Fibroblast of peridontal ligament (primary cell): ENCODE measurements at regions not wholly inside any gene's neighbourhood (a gene's known extent, or its start where the extent isn't known, plus 50 kb on each side); places are given as distances from the start of the nearest gene placed in this dataset.
"Not testable (repeated sequence)": the region's sequence is repeated elsewhere in the genome, so short reads cannot be mapped to it uniquely, and the experiment has no call there.

Experiments
- DNase-seq: peaks from one replicate; pipeline ENCODE4 v3.0.0-alpha.2; 2010; ENCODE audit errors: extremely low read depth

GRCh38 chr13:90447034-90447733, 900.3 kb upstream of the MIR17HG start:
- no peak for DNase-seq

- DNase-seq, result peak; percentile 9
These were observed 899.8 kb upstream of the MIR17HG start for GRCh38 chr13:90447734-90448101.

GRCh38 chr13:90448466-90449037, 898.9 kb upstream of the MIR17HG start:
- peak; percentile 10 for DNase-seq

- DNase-seq, result no peak
These were observed 894.1 kb upstream of the MIR17HG start for GRCh38 chr13:90453342-90453741.

GRCh38 chr13:90454002-90454636, 893.4 kb upstream of the MIR17HG start:
- DNase-seq, result no peak

GRCh38 chr13:90455067-90455466, 892.4 kb upstream of the MIR17HG start:
- DNase-seq, result no peak

- peak; percentile 17 for DNase-seq
These were observed 891.7 kb upstream of the MIR17HG start for GRCh38 chr13:90455823-90456222.

- no peak for DNase-seq
These were observed 886.1 kb upstream of the MIR17HG start for GRCh38 chr13:90461398-90461797.

- DNase-seq, result no peak
These were observed 870.3 kb upstream of the MIR17HG start for GRCh38 chr13:90477216-90477615.

- DNase-seq, result no peak
These were observed 863.6 kb upstream of the MIR17HG start for GRCh38 chr13:90483906-90484305.

GRCh38 chr13:90485436-90485835, 862.1 kb upstream of the MIR17HG start:
- DNase-seq, result peak; percentile 98

GRCh38 chr13:90492872-90493271, 854.6 kb upstream of the MIR17HG start:
- no peak for DNase-seq

- no peak for DNase-seq
These were observed 853.8 kb upstream of the MIR17HG start for GRCh38 chr13:90493667-90494066.

GRCh38 chr13:90494849-90495248, 852.6 kb upstream of the MIR17HG start:
- DNase-seq, result not testable (repeated sequence)

- no peak for DNase-seq
These were observed 849.4 kb upstream of the MIR17HG start for GRCh38 chr13:90498096-90498495.

GRCh38 chr13:90498816-90499215, 848.7 kb upstream of the MIR17HG start:
- peak; percentile 15 for DNase-seq

- DNase-seq, result no peak
These were observed 846.9 kb upstream of the MIR17HG start for GRCh38 chr13:90500569-90500968.

- DNase-seq, result no peak
These were observed 845.3 kb upstream of the MIR17HG start for GRCh38 chr13:90502153-90502552.

- no peak for DNase-seq
These were observed 844.7 kb upstream of the MIR17HG start for GRCh38 chr13:90502762-90503161.

GRCh38 chr13:90510319-90510718, 837.2 kb upstream of the MIR17HG start:
- no peak for DNase-seq

- DNase-seq, result no peak
These were observed 835.6 kb upstream of the MIR17HG start for GRCh38 chr13:90511903-90512302.

GRCh38 chr13:90514712-90515111, 832.8 kb upstream of the MIR17HG start:
- DNase-seq, result not testable (repeated sequence)

GRCh38 chr13:90518417-90518816, 829.1 kb upstream of the MIR17HG start:
- DNase-seq, result no peak
